ENCODE measurements at regions not wholly inside any gene's neighbourhood (a gene's known extent, or its start where the extent isn't known, plus 50 kb on each side); places are given as distances from the start of the nearest gene placed in this dataset.
A peak's percentile ranks its signal among the peaks of the same experiment; 100 is the strongest.
"Not testable (repeated sequence)": the region's sequence is repeated elsewhere in the genome, so short reads cannot be mapped to it uniquely, and the experiment has no call there.

- DNase-seq (ENCODE audit: low spot score) = no peak
- in situ Hi-C loops (cut with MboI; ENCODE audit: low sequenced_read_pairs, unreplicated experiment) = loop anchor here (25.0 kb wide), 1 partner anchor 595 kb away; no protein-coding TSS in a partner anchor
- no peak for TF ChIP-seq CTCF (IDR thresholded peaks at IDR 0.05; ENCODE audit: borderline replicate concordance, control extremely low read depth, extremely low read depth, insufficient read depth, missing control alignments)
These were observed 216.8 kb upstream of the RFX3 start for GRCh38 chr9:3742586-3742985.

- in situ Hi-C loops (cut with MboI; ENCODE audit: low sequenced_read_pairs, unreplicated experiment) = loop anchor here (25.0 kb wide), 1 partner anchor 596 kb away; no protein-coding TSS in a partner anchor
- no peak for TF ChIP-seq CTCF (IDR thresholded peaks at IDR 0.05; ENCODE audit: borderline replicate concordance, control extremely low read depth, extremely low read depth, insufficient read depth, missing control alignments)
- no peak for DNase-seq (ENCODE audit: low spot score)
These were observed 215.9 kb upstream of the RFX3 start for GRCh38 chr9:3741729-3742128.

GRCh38 chr9:3740690-3741419 is 215.1 kb upstream of the RFX3 start:
- in situ Hi-C loops (cut with MboI; ENCODE audit: low sequenced_read_pairs, unreplicated experiment) = loop anchor here (25.0 kb wide), 1 partner anchor 596 kb away; no protein-coding TSS in a partner anchor
- TF ChIP-seq CTCF (IDR thresholded peaks at IDR 0.05; ENCODE audit: borderline replicate concordance, control extremely low read depth, extremely low read depth, insufficient read depth, missing control alignments) = no peak
- no peak for DNase-seq (ENCODE audit: low spot score)

- TF ChIP-seq CTCF (IDR thresholded peaks at IDR 0.05; ENCODE audit: borderline replicate concordance, control extremely low read depth, extremely low read depth, insufficient read depth, missing control alignments) = no peak
- in situ Hi-C loops (cut with MboI; ENCODE audit: low sequenced_read_pairs, unreplicated experiment) = loop anchor here (10.0 to 25.0 kb wide), 2 partner anchors 389 to 601 kb away; no protein-coding TSS in a partner anchor
These were observed 210.4 kb upstream of the RFX3 start for GRCh38 chr9:3736161-3736560.

GRCh38 chr9:3735251-3735650 is 209.4 kb upstream of the RFX3 start:
- DNase-seq (ENCODE audit: low spot score) = no peak
- TF ChIP-seq CTCF (IDR thresholded peaks at IDR 0.05; ENCODE audit: borderline replicate concordance, control extremely low read depth, extremely low read depth, insufficient read depth, missing control alignments) = no peak
- in situ Hi-C loops (cut with MboI; ENCODE audit: low sequenced_read_pairs, unreplicated experiment) = loop anchor here (10.0 to 25.0 kb wide), 2 partner anchors 390 to 602 kb away; no protein-coding TSS in a partner anchor

More at GRCh38 chr9:3736161-3736560, 210.4 kb upstream of the RFX3 start:
- DNase-seq (ENCODE audit: low spot score) = no peak

- in situ Hi-C loops (cut with MboI; ENCODE audit: low sequenced_read_pairs, unreplicated experiment) = loop anchor here (10.0 to 25.0 kb wide), 2 partner anchors 391 to 604 kb away; no protein-coding TSS in a partner anchor
- DNase-seq (ENCODE audit: low spot score) = not testable (repeated sequence)
These were observed 207.9 kb upstream of the RFX3 start for GRCh38 chr9:3733527-3734262.

GRCh38 chr9:3733039-3733408 is 207.2 kb upstream of the RFX3 start:
- in situ Hi-C loops (cut with MboI; ENCODE audit: low sequenced_read_pairs, unreplicated experiment) = loop anchor here (10.0 to 25.0 kb wide), 2 partner anchors 392 to 604 kb away; no protein-coding TSS in a partner anchor
- DNase-seq (ENCODE audit: low spot score) = peak; percentile 16
- no peak for TF ChIP-seq CTCF (IDR thresholded peaks at IDR 0.05; ENCODE audit: borderline replicate concordance, control extremely low read depth, extremely low read depth, insufficient read depth, missing control alignments)
